LNCAP (cell line): ENCODE measurements at regions not wholly inside any gene's neighbourhood (a gene's known extent, or its start where the extent isn't known, plus 50 kb on each side); places are given as distances from the start of the nearest gene placed in this dataset.

Experiments used
- CTCF ChIP-seq: fragments of 450-650 bp; IDR thresholded peaks from 2 replicates; pipeline ENCODE4 v1.5.1; 2017; ENCODE audit warnings: mild to moderate bottlenecking

GRCh38 chr7:106598663-106599342 lies 62.2 kb downstream of the CCDC71L start:
- TF ChIP-seq CTCF = no peak

- no peak for TF ChIP-seq CTCF
Measured at GRCh38 chr7:106597751-106598546, 63.0 kb downstream of the CCDC71L start.

GRCh38 chr7:106597014-106597413 lies 63.9 kb downstream of the CCDC71L start:
- TF ChIP-seq CTCF = no peak

- no peak for TF ChIP-seq CTCF
Measured at GRCh38 chr7:106595922-106596321, 65.0 kb downstream of the CCDC71L start.

- no peak for TF ChIP-seq CTCF
Measured at GRCh38 chr7:106593028-106593417, 67.9 kb downstream of the CCDC71L start.

- no peak for TF ChIP-seq CTCF
Measured at GRCh38 chr7:106592282-106593027, 68.5 kb downstream of the CCDC71L start.

GRCh38 chr7:106591146-106591545 lies 69.8 kb downstream of the CCDC71L start:
- no peak for TF ChIP-seq CTCF
